ENCODE measurements at regions not wholly inside any gene's neighbourhood (a gene's known extent, or its start where the extent isn't known, plus 50 kb on each side); places are given as distances from the start of the nearest gene placed in this dataset.

- no peak overlapping the region for H3K4me3 ChIP-seq (ENCODE audit: low read depth, low read length)
- no peak for TF ChIP-seq CTCF (IDR thresholded peaks at IDR 0.05; ENCODE audit: low read depth, low read length, missing control alignments)
- DNase-seq (ENCODE audit: low read depth) = no peak
These were observed 161.3 kb upstream of the GPR12 start for GRCh38 chr13:26921918-26922317.

GRCh38 chr13:26920614-26921355, 160.2 kb upstream of the GPR12 start:
- no peak overlapping the region for H3K4me3 ChIP-seq (ENCODE audit: low read depth, low read length)
- no peak for TF ChIP-seq CTCF (IDR thresholded peaks at IDR 0.05; ENCODE audit: low read depth, low read length, missing control alignments)
- DNase-seq (ENCODE audit: low read depth) = no peak

GRCh38 chr13:26919732-26920131, 159.1 kb upstream of the GPR12 start:
- no peak for DNase-seq (ENCODE audit: low read depth)
- no peak for TF ChIP-seq CTCF (IDR thresholded peaks at IDR 0.05; ENCODE audit: low read depth, low read length, missing control alignments)
- no peak overlapping the region for H3K4me3 ChIP-seq (ENCODE audit: low read depth, low read length)

GRCh38 chr13:26919311-26919710, 158.7 kb upstream of the GPR12 start:
- DNase-seq (ENCODE audit: low read depth) = no peak
- no peak overlapping the region for H3K4me3 ChIP-seq (ENCODE audit: low read depth, low read length)
- TF ChIP-seq CTCF (IDR thresholded peaks at IDR 0.05; ENCODE audit: low read depth, low read length, missing control alignments) = no peak

GRCh38 chr13:26914624-26915023, 154.0 kb upstream of the GPR12 start:
- TF ChIP-seq CTCF (IDR thresholded peaks at IDR 0.05; ENCODE audit: low read depth, low read length, missing control alignments) = no peak
- DNase-seq (ENCODE audit: low read depth) = no peak
- H3K4me3 ChIP-seq (ENCODE audit: low read depth, low read length) = no peak overlapping the region

GRCh38 chr13:26914148-26914547, 153.6 kb upstream of the GPR12 start:
- no peak for DNase-seq (ENCODE audit: low read depth)
- TF ChIP-seq CTCF (IDR thresholded peaks at IDR 0.05; ENCODE audit: low read depth, low read length, missing control alignments) = no peak
- H3K4me3 ChIP-seq (ENCODE audit: low read depth, low read length) = no peak overlapping the region
